ENCODE measurements at regions not wholly inside any gene's neighbourhood (a gene's known extent, or its start where the extent isn't known, plus 50 kb on each side); places are given as distances from the start of the nearest gene placed in this dataset.
"Not testable (repeated sequence)": the region's sequence is repeated elsewhere in the genome, so short reads cannot be mapped to it uniquely, and the experiment has no call there.

DNA sequence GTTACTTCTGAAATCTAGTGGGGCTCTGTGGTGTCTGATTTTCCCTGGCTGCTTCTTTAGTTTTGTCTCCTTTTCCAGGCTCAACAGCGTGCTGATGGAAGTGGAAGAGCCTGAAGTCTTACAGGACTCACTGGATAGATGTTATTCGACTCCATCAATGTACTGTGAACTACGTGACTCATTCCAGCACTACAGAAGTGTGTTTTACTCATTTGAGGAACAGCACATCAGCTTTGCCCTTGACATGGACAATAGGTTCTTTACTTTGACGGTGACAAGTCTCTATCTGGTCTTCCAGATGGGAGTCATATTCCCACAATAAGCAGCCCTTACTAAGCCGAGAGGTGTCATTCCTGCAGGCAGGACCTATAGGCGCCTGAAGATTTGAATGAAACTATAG lies 51.1 kb downstream of the NBPF8 start:
- not testable (repeated sequence) for DNase-seq

- not testable (repeated sequence) for DNase-seq
Measured at GRCh38 chr1:120477663-120478062, 62.8 kb downstream of the NBPF8 start.

DNA sequence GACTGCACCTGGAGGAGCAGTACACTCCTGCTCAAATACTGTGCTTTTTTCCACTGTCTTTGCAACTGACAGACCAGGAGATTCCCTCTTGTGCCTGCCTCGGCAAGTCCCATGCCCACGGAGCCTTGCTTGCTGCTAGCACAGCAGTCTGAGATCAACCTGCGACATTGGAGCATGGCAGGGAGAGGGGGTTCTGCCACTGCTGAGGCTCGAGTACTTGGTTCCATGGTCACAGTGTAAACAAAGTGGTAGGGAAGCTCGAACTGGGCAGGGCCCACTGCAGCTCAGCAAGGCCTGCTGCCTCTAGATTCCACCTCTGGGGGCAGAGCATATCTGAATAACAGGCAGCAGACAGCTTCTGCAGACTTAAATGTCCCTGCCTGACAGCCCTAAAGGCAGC lies 63.6 kb downstream of the NBPF8 start:
- peak; percentile 5 for DNase-seq

DNA sequence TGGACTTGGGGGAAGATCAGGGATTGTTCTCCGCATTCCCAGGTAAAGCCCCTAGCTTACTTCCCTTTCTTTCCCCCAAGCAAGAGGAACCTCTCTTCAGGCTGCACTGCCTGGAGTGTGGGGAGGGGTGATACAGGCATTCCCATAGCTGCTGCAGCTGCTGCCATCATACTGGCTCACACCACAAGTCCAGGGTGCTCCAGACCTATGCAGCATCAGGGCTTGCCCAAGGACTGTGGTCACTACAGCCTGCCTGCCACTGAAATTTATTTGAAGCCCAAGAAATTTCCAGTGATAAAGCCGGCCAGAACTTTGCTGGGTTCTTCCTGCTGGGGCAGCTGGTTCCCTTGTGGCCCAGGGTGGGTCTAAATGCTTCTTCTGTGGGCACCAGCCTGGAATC lies 72.7 kb downstream of the NBPF8 start:
- not testable (repeated sequence) for DNase-seq

GRCh38 chr1:120489217-120489616 lies 74.4 kb downstream of the NBPF8 start:
- DNase-seq: peak; percentile 4

DNA sequence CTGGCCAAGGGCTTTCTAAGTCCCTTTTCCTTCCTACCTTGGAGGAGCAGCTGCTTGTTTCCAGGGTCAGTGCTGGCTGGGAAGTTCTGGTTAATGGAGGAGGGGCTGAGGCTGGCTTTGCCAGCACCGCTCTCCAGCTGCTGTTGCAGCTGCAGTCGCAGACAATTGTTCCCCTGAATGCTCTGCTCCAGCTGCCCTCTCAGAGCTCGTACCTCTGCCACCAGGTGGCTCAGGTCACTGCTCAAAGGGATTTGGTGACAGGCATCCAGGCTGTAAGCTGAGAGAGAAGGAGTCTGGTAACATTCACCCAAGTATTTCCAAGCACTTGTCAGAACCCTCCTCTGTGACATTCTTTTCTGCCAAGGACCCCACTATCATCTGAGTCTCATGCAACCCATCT lies 82.3 kb downstream of the NBPF8 start:
- not testable (repeated sequence) for DNase-seq

DNA sequence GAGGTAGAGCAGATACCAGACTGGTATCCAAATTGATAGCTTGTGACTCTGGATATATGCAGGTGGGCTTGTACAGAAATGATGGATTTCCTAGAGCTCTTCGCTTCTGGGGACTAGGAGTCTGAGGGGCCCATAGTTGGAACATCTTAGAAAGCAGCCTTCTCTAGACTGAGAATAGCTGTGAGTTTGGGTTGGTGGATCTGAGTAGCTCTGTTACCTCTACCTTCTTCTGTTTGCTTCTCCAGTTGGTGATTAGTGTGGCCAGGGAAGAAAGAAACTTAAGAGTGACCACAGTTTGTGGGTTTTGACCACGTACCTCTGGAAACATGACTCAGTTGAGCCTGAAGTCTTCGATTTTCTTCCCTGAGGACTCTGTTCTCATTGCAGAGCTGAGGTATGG lies 88.4 kb downstream of the NBPF8 start:
- not testable (repeated sequence) for DNase-seq

- not testable (repeated sequence) for DNase-seq
Measured at GRCh38 chr1:120506352-120506751, 91.5 kb downstream of the NBPF8 start.

DNA sequence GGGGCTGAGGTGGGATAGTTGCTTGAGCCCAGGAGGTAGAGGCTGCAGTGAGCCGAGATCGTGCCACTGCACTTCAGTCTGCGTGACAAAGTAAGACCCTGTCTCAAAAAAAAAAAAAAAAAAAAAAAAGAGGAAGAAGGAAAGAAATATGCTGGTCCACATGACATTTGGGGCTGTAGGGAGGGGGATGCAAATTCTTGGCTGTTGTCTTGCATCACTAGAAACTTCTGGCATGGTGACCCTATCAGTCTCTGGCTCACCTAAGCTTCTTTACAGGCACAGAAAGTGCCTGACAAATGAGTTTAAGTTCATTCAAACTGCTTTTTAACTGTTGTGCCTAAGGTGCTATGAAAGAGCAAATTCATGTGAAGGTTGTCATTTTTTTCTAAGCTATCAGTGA lies 93.5 kb downstream of the NBPF8 start:
- DNase-seq: not testable (repeated sequence)

DNA sequence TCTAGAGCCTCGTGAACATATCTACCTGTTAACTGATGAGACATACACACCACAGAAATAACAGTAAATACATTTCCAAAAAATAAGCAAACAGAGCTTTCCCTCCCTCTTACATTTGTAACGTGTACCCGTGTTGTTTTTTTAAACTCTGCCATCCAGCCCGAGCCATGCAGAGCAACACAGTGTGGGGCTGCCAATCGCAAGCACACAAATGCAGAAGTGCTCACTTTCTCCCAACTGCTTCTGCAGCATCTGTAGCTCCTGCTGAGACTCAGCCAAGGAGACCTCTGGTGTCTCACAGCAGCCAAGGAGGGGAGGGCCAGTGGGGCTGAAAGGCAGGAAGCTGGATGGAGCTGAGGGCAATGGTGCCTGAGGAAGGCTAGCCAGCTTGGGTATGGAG lies 94.4 kb downstream of the NBPF8 start:
- DNase-seq: not testable (repeated sequence)

DNA sequence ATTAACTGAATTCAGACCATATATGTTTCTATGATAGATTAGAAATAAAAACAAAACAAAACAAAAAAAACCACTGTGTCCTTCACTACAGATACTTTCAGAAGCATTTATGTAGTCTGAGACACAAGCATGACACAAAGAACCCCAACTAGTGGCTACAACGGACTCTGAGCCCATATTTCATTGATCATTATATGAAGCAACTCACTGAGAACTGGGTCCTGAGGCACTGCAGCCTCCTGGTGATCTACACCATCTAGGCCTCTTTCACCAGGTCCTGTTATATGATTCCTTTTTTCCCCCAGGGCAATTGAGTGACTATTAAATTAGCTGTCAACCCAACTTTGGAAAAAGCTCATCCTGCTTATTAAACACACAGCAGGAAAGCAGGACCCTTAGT lies 98.3 kb downstream of the NBPF8 start:
- not testable (repeated sequence) for DNase-seq

DNA sequence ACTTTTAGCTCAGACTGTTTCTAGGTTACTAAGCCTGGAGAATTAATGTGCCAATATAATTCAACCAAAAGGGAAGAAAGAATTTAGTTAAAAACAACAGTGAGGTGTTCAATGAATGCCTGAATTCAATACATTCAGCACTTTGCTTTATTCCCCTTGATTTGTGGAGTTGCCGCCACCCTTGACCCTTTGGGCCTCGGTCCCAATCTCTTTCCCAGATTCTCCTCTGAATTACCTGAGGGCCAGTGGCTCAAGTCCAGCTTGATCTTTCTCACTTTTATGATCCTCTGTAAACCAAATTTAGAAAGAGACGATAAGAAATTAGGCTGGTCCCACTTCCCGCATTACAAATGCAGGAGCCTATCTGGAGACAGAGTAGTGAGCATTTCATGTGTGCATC lies 98.7 kb downstream of the NBPF8 start:
- not testable (repeated sequence) for DNase-seq

DNA sequence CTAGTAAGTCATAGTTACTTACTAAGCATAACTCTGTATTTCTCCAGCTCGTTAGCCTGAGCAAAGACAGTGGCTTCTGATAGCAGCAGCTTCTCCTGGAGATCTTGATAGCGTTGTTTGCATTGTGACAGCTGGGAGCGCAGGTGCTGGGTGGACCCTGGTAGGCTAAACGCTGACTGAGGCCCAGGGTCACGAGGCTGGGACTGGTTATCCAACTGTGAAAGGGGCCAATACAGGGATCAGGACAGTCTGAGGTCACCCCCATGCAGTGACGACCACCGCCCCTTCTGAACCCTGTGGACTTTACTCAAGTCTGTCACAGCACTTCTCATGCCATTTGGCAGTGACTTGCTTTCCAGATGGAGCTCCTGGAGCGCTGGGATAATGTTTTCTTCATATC lies 104.4 kb downstream of the NBPF8 start:
- DNase-seq: not testable (repeated sequence)

DNA sequence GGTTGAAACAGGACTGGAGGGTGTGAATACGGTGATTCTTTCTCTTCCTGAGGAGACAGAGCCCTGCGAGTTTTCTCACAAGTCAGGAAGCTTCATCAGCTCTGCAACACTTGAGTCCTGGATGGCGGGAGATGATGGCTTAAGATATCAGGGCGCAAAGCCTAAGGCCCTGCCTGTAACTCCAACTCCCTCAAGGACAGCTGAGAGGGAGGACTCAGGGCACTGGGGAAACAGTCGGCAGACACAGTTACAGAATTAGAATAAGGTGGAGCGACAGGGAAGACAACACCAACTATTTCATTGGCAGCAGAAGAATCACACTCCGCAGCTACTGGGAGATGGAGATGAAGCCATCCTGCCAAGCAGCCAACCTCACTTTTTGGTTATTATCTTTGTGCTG lies 109.6 kb downstream of the NBPF8 start:
- DNase-seq: not testable (repeated sequence)

- not testable (repeated sequence) for DNase-seq
Measured at GRCh38 chr1:120525386-120525785, 110.6 kb downstream of the NBPF8 start.

GRCh38 chr1:120529475-120530089 lies 114.7 kb downstream of the NBPF8 start:
- not testable (repeated sequence) for DNase-seq

DNA sequence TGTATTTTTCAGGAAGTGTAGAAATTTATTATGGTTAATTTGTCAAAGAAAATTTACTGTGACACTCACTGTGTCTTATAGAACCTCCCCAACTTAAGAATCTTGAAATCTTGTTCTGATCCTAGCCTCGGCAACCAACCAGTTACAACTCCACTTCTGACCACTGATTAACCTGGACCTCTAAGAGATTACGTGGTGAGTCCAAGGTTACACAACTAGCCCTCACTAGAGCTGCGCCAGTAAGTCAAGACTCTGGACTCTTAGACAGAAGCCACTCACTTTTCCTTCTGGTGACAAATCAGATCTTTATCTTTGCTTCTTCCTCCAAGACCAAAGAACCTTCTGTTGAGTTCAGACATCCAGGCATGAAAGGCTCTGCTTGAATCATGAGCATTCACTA lies 116.6 kb downstream of the NBPF8 start:
- DNase-seq: not testable (repeated sequence)

- DNase-seq: not testable (repeated sequence)
Measured at GRCh38 chr1:120534361-120535047, 119.7 kb downstream of the NBPF8 start.

DNA sequence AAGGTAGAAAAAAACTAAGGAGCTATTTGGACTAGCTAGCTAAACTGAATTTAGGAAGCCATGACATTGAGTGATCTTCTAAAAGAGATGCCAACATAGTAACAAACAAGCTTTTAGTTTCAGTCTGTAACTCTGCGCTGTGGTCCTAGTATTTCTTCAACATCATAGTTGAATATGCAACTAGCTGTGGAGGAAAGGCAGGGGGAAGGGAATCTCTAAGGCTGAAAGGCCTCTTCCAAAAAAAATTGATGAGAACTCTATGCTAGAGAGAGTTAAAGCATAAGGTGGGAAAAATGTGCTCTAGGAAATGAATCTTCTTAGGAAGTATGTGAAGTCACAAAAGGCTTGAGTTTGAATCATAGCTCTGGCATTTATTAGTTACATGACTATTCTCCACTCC lies 120.2 kb downstream of the NBPF8 start:
- not testable (repeated sequence) for DNase-seq

GRCh38 chr1:120541394-120541793 lies 126.6 kb downstream of the NBPF8 start:
- not testable (repeated sequence) for DNase-seq

DNA sequence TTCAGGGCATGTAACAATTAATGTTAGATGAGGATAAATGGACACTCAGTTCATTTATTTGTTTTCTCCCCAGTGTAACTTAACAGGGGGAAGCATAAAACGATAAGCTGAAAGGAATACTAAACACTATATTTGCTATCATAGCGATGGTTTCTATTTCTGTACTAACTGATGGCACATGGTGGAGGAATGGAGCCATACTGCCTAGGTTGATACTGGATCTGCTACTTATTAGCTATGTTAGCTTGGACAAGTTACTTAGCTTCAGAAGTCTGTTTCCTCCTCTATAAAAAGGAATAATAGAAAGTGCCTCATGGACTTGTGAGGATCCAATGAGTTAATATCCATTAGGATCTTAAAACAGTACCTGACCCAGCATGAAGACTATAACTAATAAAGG lies 127.5 kb downstream of the NBPF8 start:
- DNase-seq: not testable (repeated sequence)

- not testable (repeated sequence) for DNase-seq
Measured at GRCh38 chr1:120542940-120543339, 128.1 kb downstream of the NBPF8 start.

- DNase-seq: not testable (repeated sequence)
Measured at GRCh38 chr1:120544434-120544833, 129.6 kb downstream of the NBPF8 start.

DNA sequence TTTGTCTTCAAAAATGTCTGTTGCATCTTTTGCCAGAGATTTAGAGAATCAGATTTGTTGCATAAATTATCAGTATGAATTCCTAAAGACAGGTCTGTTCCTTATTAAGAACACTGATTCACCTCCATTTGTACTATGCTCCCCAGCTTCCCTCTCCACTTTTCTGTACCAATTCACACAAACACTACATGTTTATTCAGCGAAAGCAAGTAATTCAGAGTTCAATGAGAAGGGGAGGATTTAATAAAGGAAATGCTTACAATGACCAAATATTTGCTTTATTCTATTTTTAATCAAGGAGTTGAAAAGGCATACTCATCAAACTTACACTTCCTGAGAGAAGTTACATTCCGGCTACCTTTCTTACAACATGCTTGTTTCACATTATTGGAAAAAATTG lies 135.5 kb downstream of the NBPF8 start:
- DNase-seq: not testable (repeated sequence)

- DNase-seq: not testable (repeated sequence)
Measured at GRCh38 chr1:120552190-120552589, 137.4 kb downstream of the NBPF8 start.

Measured in left hindlimb (tissue), 1 donor.